ENCODE measurements at regions not wholly inside any gene's neighbourhood (a gene's known extent, or its start where the extent isn't known, plus 50 kb on each side); places are given as distances from the start of the nearest gene placed in this dataset.

DNA sequence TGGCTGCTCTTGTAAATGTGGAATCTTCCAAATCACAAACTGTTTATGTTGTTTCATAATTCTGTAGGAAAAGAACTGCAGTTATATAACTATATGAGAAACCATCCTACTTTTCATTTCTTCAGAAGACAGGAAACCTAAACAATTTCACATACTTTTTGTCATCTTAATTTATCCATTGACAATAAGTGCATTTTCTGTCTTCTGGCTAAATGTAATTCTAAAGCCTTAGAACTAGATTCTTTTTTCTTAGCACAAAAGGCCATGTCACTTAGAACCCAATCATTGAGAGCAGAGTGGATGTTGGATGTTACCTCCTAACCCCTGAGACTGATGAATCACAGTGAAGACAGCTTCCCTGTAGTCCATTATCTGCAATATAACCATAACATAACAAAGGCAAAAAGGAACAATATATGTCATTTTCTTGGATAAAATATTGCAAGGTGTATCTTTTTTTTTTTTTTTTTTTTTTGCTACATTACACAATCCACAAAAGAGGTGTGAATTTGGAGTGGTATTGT lies 410.2 kb upstream of the PRMT6 start:
- no peaks in the 10 kb centered on the region for H3K36me3 Mint-ChIP-seq
- no peaks in the 10 kb centered on the region for H3K4me1 Mint-ChIP-seq
- no peaks in the 10 kb centered on the region for H3K9me3 ChIP-seq (ENCODE audit: low read depth)
- H4K20me1 ChIP-seq (ENCODE audit: low read depth): no peaks in the 10 kb centered on the region
- no peaks in the 10 kb centered on the region for H3K27me3 ChIP-seq
- H2AFZ ChIP-seq (replicated peaks): no peak overlapping the region
- H3K4me3 ChIP-seq: no peak overlapping the region
- H3K4me1 ChIP-seq: no peaks in the 10 kb centered on the region
- no peaks in the 10 kb centered on the region for H3K79me2 ChIP-seq (ENCODE audit: low read depth)
- H3K4me3 Mint-ChIP-seq: no peak overlapping the region
- no peak overlapping the region for H3K9ac ChIP-seq
- H3K9me3 Mint-ChIP-seq: no peaks in the 10 kb centered on the region
- DNase-seq (ENCODE audit: low spot score): no peak
- no peak overlapping the region for H3K27ac Mint-ChIP-seq
- TF ChIP-seq EZH2phosphoT487 (IDR thresholded peaks at IDR 0.05): no peak
- TF ChIP-seq EZH2 (IDR thresholded peaks at IDR 0.05): no peak
- TF ChIP-seq, protein P1, sequence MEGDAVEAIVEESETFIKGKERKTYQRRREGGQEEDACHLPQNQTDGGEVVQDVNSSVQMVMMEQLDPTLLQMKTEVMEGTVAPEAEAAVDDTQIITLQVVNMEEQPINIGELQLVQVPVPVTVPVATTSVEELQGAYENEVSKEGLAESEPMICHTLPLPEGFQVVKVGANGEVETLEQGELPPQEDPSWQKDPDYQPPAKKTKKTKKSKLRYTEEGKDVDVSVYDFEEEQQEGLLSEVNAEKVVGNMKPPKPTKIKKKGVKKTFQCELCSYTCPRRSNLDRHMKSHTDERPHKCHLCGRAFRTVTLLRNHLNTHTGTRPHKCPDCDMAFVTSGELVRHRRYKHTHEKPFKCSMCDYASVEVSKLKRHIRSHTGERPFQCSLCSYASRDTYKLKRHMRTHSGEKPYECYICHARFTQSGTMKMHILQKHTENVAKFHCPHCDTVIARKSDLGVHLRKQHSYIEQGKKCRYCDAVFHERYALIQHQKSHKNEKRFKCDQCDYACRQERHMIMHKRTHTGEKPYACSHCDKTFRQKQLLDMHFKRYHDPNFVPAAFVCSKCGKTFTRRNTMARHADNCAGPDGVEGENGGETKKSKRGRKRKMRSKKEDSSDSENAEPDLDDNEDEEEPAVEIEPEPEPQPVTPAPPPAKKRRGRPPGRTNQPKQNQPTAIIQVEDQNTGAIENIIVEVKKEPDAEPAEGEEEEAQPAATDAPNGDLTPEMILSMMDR (IDR thresholded peaks at IDR 0.05): no peak
- no peaks in the 10 kb centered on the region for H3F3A ChIP-seq (ENCODE audit: low read depth)
- H3K4me2 ChIP-seq: no peak overlapping the region
- no peak overlapping the region for H3K27ac ChIP-seq
- H3K27me3 Mint-ChIP-seq (ENCODE audit: insufficient read depth, low read depth): no peaks in the 10 kb centered on the region
- H3K36me3 ChIP-seq: no peaks in the 10 kb centered on the region

DNA sequence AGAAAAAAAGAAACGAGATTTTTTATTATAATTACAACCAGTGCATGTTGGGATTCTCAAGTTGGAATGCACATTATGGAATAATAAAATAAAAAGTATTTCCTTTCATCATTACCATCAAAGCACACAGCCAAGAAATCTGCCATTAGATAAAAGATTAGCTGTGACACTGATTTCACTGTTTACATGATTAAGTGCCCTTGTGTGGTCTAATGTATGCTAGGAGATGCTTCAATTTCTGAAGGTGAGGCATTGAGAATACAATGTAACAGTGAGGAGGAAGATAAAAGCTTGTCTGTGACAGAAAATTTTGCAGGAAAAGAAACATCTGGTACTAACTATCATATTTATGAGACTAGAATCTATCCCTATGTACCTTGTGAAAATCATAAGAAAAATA lies 409.7 kb upstream of the PRMT6 start:
- H2AFZ ChIP-seq (replicated peaks): no peak overlapping the region
- no peaks in the 10 kb centered on the region for H4K20me1 ChIP-seq (ENCODE audit: low read depth)
- H3K36me3 ChIP-seq: no peaks in the 10 kb centered on the region
- H3K4me2 ChIP-seq: no peak overlapping the region
- H3K27me3 Mint-ChIP-seq (ENCODE audit: insufficient read depth, low read depth): no peaks in the 10 kb centered on the region
- no peaks in the 10 kb centered on the region for H3K9me3 Mint-ChIP-seq
- H3K9ac ChIP-seq: no peak overlapping the region
- H3F3A ChIP-seq (ENCODE audit: low read depth): no peaks in the 10 kb centered on the region
- H3K27ac Mint-ChIP-seq: no peak overlapping the region
- no peak for DNase-seq (ENCODE audit: low spot score)
- no peaks in the 10 kb centered on the region for H3K79me2 ChIP-seq (ENCODE audit: low read depth)
- no peaks in the 10 kb centered on the region for H3K27me3 ChIP-seq
- TF ChIP-seq EZH2phosphoT487 (IDR thresholded peaks at IDR 0.05): no peak
- TF ChIP-seq, protein P1 (IDR thresholded peaks at IDR 0.05): no peak
- no peak for TF ChIP-seq EZH2 (IDR thresholded peaks at IDR 0.05)
- no peaks in the 10 kb centered on the region for H3K4me1 ChIP-seq
- no peak overlapping the region for H3K4me3 Mint-ChIP-seq
- H3K4me3 ChIP-seq: no peak overlapping the region
- no peak overlapping the region for H3K27ac ChIP-seq
- H3K9me3 ChIP-seq (ENCODE audit: low read depth): no peaks in the 10 kb centered on the region
- H3K36me3 Mint-ChIP-seq: no peaks in the 10 kb centered on the region
- H3K4me1 Mint-ChIP-seq: no peaks in the 10 kb centered on the region

DNA sequence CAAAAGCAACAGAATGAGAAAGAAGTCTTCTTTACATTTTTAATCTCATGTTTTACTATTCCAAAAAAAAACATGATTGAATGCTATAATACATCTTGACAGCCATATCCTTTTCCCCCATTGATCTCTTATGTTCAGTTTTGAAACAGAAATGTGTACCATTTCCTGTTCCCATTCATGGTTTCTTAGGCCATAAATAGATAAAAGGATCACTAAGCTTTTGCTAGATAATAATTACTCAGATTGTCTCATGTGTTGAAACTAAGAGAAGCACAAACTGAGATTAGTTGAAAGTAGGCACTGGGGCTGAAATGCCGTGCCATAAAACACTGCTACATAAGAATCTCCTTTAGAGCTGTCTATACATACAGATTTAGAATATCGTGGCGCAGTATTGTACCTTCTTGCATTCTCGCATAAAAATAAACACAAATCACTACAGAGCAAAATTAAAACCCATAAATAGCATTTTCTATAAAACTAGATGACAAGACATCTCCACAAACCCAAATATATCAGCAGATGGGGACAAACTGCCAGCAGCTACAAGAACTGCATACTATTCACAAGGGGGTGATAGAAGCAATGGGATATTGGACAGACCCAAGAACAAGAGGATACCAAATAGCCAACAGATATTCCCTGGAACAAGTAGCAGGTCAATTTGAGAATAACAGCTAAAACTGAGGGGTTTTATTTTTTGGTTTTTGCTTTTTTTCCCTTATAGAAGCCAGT lies 405.3 kb upstream of the PRMT6 start:
- Histone ChIP-seq H3K27ac (no peak overlapping the region), H3K4me1 (no peaks in the 10 kb centered on the region), H3K36me3 (no peaks in the 10 kb centered on the region), H3K4me3 (no peak overlapping the region), H3K27me3 (no peaks in the 10 kb centered on the region), H4K20me1 (ENCODE audit: low read depth) (no peaks in the 10 kb centered on the region), H3K79me2 (ENCODE audit: low read depth) (no peaks in the 10 kb centered on the region), H3F3A (ENCODE audit: low read depth) (no peaks in the 10 kb centered on the region), H3K9ac (no peak overlapping the region), H3K4me2 (no peak overlapping the region), H3K9me3 (ENCODE audit: low read depth) (no peaks in the 10 kb centered on the region), H2AFZ (replicated peaks) (no peak overlapping the region)
- H3K4me1 Mint-ChIP-seq: no peaks in the 10 kb centered on the region
- TF ChIP-seq, protein P1 (IDR thresholded peaks at IDR 0.05): no peak
- TF ChIP-seq EZH2 (IDR thresholded peaks at IDR 0.05) (no peak), EZH2phosphoT487 (IDR thresholded peaks at IDR 0.05) (no peak)
- no peaks in the 10 kb centered on the region for H3K9me3 Mint-ChIP-seq
- no peak overlapping the region for H3K4me3 Mint-ChIP-seq
- H3K27ac Mint-ChIP-seq: no peak overlapping the region
- DNase-seq (ENCODE audit: low spot score): no peak
- no peaks in the 10 kb centered on the region for H3K27me3 Mint-ChIP-seq (ENCODE audit: insufficient read depth, low read depth)
- no peaks in the 10 kb centered on the region for H3K36me3 Mint-ChIP-seq
